ENCODE measurements at regions not wholly inside any gene's neighbourhood (a gene's known extent, or its start where the extent isn't known, plus 50 kb on each side); places are given as distances from the start of the nearest gene placed in this dataset.

DNA sequence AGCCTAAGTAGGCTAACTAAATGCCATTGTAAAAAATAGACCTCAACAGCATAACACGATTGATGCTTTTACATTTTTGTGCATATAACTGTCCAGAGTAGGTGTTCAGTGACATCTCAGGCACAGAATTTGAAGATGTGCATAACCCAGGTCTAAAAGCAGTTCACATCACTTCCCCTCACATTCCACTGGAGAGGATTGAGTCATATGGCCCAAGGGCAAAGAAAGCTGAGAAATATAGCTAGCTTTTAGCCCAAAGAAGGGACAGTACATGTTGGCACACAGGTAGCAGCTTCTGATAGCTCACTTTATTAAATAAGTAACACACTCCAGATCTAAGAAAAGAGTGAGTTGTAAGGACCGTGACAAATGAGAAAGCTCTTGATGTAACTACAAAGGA is 2259.5 kb upstream of the WWC1 start:
- H3K9ac ChIP-seq (ENCODE audit: extremely low read depth, low read length, poor library complexity, severe bottlenecking), result no peak overlapping the region
- H3K27me3 Mint-ChIP-seq (ENCODE audit: insufficient read depth), result no peaks in the 10 kb centered on the region
- H3K4me3 ChIP-seq (ENCODE audit: low read length), result no peak overlapping the region
- no peaks in the 10 kb centered on the region for H3K27me3 ChIP-seq (ENCODE audit: control insufficient read depth, insufficient read depth, low read length, poor library complexity, severe bottlenecking)
- no peak overlapping the region for H3K4me3 Mint-ChIP-seq
- H3K36me3 ChIP-seq (ENCODE audit: control insufficient read depth, insufficient read depth, low read length), result no peaks in the 10 kb centered on the region
- no peak overlapping the region for H3K27ac ChIP-seq (ENCODE audit: low read depth, low read length)
- H3K4me1 Mint-ChIP-seq, result no peaks in the 10 kb centered on the region
- H3K27ac Mint-ChIP-seq, result no peak overlapping the region
- DNase-seq, result no peak
- no peaks in the 10 kb centered on the region for H3K9me3 Mint-ChIP-seq
- H3K9me3 ChIP-seq (ENCODE audit: control insufficient read depth, low read length), result no peaks in the 10 kb centered on the region
- TF ChIP-seq, protein P1, sequence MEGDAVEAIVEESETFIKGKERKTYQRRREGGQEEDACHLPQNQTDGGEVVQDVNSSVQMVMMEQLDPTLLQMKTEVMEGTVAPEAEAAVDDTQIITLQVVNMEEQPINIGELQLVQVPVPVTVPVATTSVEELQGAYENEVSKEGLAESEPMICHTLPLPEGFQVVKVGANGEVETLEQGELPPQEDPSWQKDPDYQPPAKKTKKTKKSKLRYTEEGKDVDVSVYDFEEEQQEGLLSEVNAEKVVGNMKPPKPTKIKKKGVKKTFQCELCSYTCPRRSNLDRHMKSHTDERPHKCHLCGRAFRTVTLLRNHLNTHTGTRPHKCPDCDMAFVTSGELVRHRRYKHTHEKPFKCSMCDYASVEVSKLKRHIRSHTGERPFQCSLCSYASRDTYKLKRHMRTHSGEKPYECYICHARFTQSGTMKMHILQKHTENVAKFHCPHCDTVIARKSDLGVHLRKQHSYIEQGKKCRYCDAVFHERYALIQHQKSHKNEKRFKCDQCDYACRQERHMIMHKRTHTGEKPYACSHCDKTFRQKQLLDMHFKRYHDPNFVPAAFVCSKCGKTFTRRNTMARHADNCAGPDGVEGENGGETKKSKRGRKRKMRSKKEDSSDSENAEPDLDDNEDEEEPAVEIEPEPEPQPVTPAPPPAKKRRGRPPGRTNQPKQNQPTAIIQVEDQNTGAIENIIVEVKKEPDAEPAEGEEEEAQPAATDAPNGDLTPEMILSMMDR (conservative IDR thresholded peaks at IDR 0.05), result no peak
- H3K4me1 ChIP-seq (ENCODE audit: control insufficient read depth, insufficient read depth, low read length), result no peaks in the 10 kb centered on the region
- no peaks in the 10 kb centered on the region for H3K36me3 Mint-ChIP-seq (ENCODE audit: low read depth)
- WGBS, 2 experiments (ENCODE audit: insufficient coverage in 1 of 2, insufficient read length in 1 of 2), result 93 to 95% methylated on average over 2 of the region's 2 CpGs

DNA sequence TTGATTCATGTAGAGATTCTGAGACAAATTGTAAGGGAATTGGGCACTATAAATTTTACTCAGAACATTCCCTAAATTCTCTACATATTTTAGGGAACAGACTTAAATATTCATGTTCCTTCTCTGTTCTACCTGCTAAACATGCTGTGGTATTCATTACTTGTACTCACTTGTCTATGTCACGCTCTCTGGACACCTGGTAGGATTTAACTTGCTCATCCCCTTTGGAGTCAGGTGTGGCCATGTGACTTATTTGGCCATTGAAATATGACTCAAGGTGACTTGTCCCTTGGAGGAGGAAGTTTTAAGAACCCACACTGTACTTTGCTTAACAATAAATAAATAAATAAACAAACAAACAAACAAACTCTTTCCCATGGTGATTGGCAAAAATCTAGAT is 2258.8 kb upstream of the WWC1 start:
- H3K9ac ChIP-seq (ENCODE audit: extremely low read depth, low read length, poor library complexity, severe bottlenecking), result no peak overlapping the region
- H3K4me1 ChIP-seq (ENCODE audit: control insufficient read depth, insufficient read depth, low read length), result no peaks in the 10 kb centered on the region
- no peaks in the 10 kb centered on the region for H3K4me1 Mint-ChIP-seq
- no peaks in the 10 kb centered on the region for H3K36me3 ChIP-seq (ENCODE audit: control insufficient read depth, insufficient read depth, low read length)
- H3K27me3 ChIP-seq (ENCODE audit: control insufficient read depth, insufficient read depth, low read length, poor library complexity, severe bottlenecking), result no peaks in the 10 kb centered on the region
- 100% methylated on average over 1 of the region's 1 CpG; no CpG with 5 or more reads in 1 of the 2 experiments for WGBS, 2 experiments (ENCODE audit: insufficient coverage in 1 of 2, insufficient read length in 1 of 2)
- TF ChIP-seq, protein P1 (conservative IDR thresholded peaks at IDR 0.05), result no peak
- H3K4me3 ChIP-seq (ENCODE audit: low read length), result no peak overlapping the region
- no peaks in the 10 kb centered on the region for H3K27me3 Mint-ChIP-seq (ENCODE audit: insufficient read depth)
- H3K36me3 Mint-ChIP-seq (ENCODE audit: low read depth), result no peaks in the 10 kb centered on the region
- H3K27ac ChIP-seq (ENCODE audit: low read depth, low read length), result no peak overlapping the region
- H3K27ac Mint-ChIP-seq, result no peak overlapping the region
- H3K4me3 Mint-ChIP-seq, result no peak overlapping the region
- DNase-seq, result no peak
- H3K9me3 Mint-ChIP-seq, result no peaks in the 10 kb centered on the region
- no peaks in the 10 kb centered on the region for H3K9me3 ChIP-seq (ENCODE audit: control insufficient read depth, low read length)

GRCh38 chr5:166045961-166046360 is 2245.5 kb upstream of the WWC1 start:
- H3K4me3 ChIP-seq (ENCODE audit: low read length), result no peak overlapping the region
- no peaks in the 10 kb centered on the region for H3K36me3 ChIP-seq (ENCODE audit: control insufficient read depth, insufficient read depth, low read length)
- TF ChIP-seq, protein P1 (conservative IDR thresholded peaks at IDR 0.05), result no peak
- 88% methylated on average over 2 of the region's 2 CpGs; no CpG with 5 or more reads in 1 of the 2 experiments for WGBS, 2 experiments (ENCODE audit: insufficient coverage in 1 of 2, insufficient read length in 1 of 2)
- H3K27ac ChIP-seq (ENCODE audit: low read depth, low read length), result no peak overlapping the region
- no peak overlapping the region for H3K9ac ChIP-seq (ENCODE audit: extremely low read depth, low read length, poor library complexity, severe bottlenecking)
- no peaks in the 10 kb centered on the region for H3K4me1 ChIP-seq (ENCODE audit: control insufficient read depth, insufficient read depth, low read length)
- no peaks in the 10 kb centered on the region for H3K4me1 Mint-ChIP-seq
- H3K27ac Mint-ChIP-seq, result no peak overlapping the region
- H3K27me3 Mint-ChIP-seq (ENCODE audit: insufficient read depth), result no peaks in the 10 kb centered on the region
- no peak overlapping the region for H3K4me3 Mint-ChIP-seq
- H3K9me3 ChIP-seq (ENCODE audit: control insufficient read depth, low read length), result no peaks in the 10 kb centered on the region
- H3K27me3 ChIP-seq (ENCODE audit: control insufficient read depth, insufficient read depth, low read length, poor library complexity, severe bottlenecking), result no peaks in the 10 kb centered on the region
- peaks cover 5% of the 10 kb centered on the region for H3K9me3 Mint-ChIP-seq
- no peak for DNase-seq
- H3K36me3 Mint-ChIP-seq (ENCODE audit: low read depth), result no peaks in the 10 kb centered on the region

Measured in endodermal cell (in vitro differentiated cells).